Smooth muscle cell (in vitro differentiated cells): ENCODE measurements at regions not wholly inside any gene's neighbourhood (a gene's known extent, or its start where the extent isn't known, plus 50 kb on each side); places are given as distances from the start of the nearest gene placed in this dataset.

Experiments used
- DNase-seq: peaks from one replicate; lab custom pipeline; 2025; ENCODE audit not compliant: unreplicated experiment; lab: John Stamatoyannopoulos, UW
- H2AFZ ChIP-seq: fragments of 200-600 bp; sonication (generic); 2 replicates; pipeline ENCODE4 v1.6.0; 2016; ENCODE audit warnings: antibody characterized with exemption, low read depth, mild to moderate bottlenecking
- H3F3A ChIP-seq: fragments of 200-600 bp; sonication (generic); 2 replicates; pipeline ENCODE4 v1.6.0; 2017; ENCODE audit warnings: antibody characterized with exemption, low read depth
- H3K27ac ChIP-seq: fragments of 200-600 bp; sonication (generic); 2 replicates; pipeline ENCODE4 v1.5.1; 2016; ENCODE audit warnings: low read depth, mild to moderate bottlenecking
- H3K27me3 ChIP-seq: fragments of 200-600 bp; sonication (generic); 2 replicates; pipeline ENCODE4 v1.6.1; 2016; ENCODE audit warnings: low read depth, mild to moderate bottlenecking
- H3K36me3 ChIP-seq: fragments of 200-600 bp; sonication (generic); 2 replicates; pipeline ENCODE4 v1.5.1; 2016; ENCODE audit warnings: low read depth
- H3K4me1 ChIP-seq: fragments of 200-600 bp; sonication (generic); 2 replicates; pipeline ENCODE4 v1.5.1; 2016; ENCODE audit warnings: low read depth
- H3K4me2 ChIP-seq: fragments of 200-600 bp; sonication (generic); 2 replicates; pipeline ENCODE4 v1.6.0; 2016; ENCODE audit warnings: mild to moderate bottlenecking
- H3K4me3 ChIP-seq: fragments of 200-600 bp; sonication (generic); 2 replicates; pipeline ENCODE4 v1.5.1; 2016; ENCODE audit warnings: mild to moderate bottlenecking
- H3K79me2 ChIP-seq: fragments of 200-600 bp; sonication (generic); 2 replicates; pipeline ENCODE4 v1.6.0; 2016; ENCODE audit warnings: low read depth, mild to moderate bottlenecking
- H3K9ac ChIP-seq: fragments of 200-600 bp; sonication (generic); 2 replicates; pipeline ENCODE4 v1.6.0; 2016; ENCODE audit warnings: low read depth
- H3K9me3 ChIP-seq: fragments of 200-600 bp; sonication (generic); replicated peaks from 2 replicates; pipeline ENCODE4 v1.5.1; 2016; ENCODE audit warnings: low read depth
- H4K20me1 ChIP-seq: fragments of 200-600 bp; sonication (generic); 2 replicates; pipeline ENCODE4 v1.6.0; 2016; ENCODE audit warnings: low read depth
- CTCF ChIP-seq: fragments of 200-600 bp; sonication (generic); IDR thresholded peaks from 2 replicates; pipeline ENCODE4 v1.5.1; 2017; ENCODE audit warnings: borderline replicate concordance, mild to moderate bottlenecking, antibody characterized with exemption; ENCODE audit not compliant: insufficient read depth, poor library complexity, severe bottlenecking
- WGBS: methylation state at CpG from one replicate; pipeline ENCODE4 v1.1.7; 2016; ENCODE audit warnings: low lambda C conversion rate; 5-methylcytosine and 5-hydroxymethylcytosine counted together

GRCh38 chr3:22819209-22819608 lies 383.9 kb upstream of the UBE2E2 start:
- Histone ChIP-seq H3F3A (no peaks in the 10 kb centered on the region), H4K20me1 (no peaks in the 10 kb centered on the region), H3K9me3 (no peaks in the 10 kb centered on the region), H3K79me2 (no peaks in the 10 kb centered on the region), H3K4me1 (no peaks in the 10 kb centered on the region), H3K27ac (no peak overlapping the region), H3K9ac (no peak overlapping the region), H3K27me3 (no peaks in the 10 kb centered on the region), H3K4me3 (no peak overlapping the region), H3K4me2 (no peak overlapping the region), H3K36me3 (no peaks in the 10 kb centered on the region), H2AFZ (no peak overlapping the region)
- 100% methylated on average over 2 of the region's 2 CpGs for WGBS
- no peak for DNase-seq
- no peak for TF ChIP-seq CTCF

GRCh38 chr3:22835041-22835440 lies 368.1 kb upstream of the UBE2E2 start:
- Histone ChIP-seq H3F3A (peaks cover 11% of the 10 kb centered on the region), H3K9me3 (no peaks in the 10 kb centered on the region), H3K79me2 (no peaks in the 10 kb centered on the region), H4K20me1 (no peaks in the 10 kb centered on the region), H3K9ac (no peak overlapping the region), H2AFZ (peak overlapping the region; percentile 17), H3K36me3 (no peaks in the 10 kb centered on the region), H3K27me3 (no peaks in the 10 kb centered on the region), H3K27ac (peak overlapping the region; percentile 51), H3K4me3 (peak overlapping the region; percentile 18), H3K4me2 (peak overlapping the region; percentile 56), H3K4me1 (peaks cover 11% of the 10 kb centered on the region)
- no peak for DNase-seq
- TF ChIP-seq CTCF: no peak
- WGBS: 5% methylated on average over 2 of the region's 2 CpGs

GRCh38 chr3:22836131-22836530 lies 367.0 kb upstream of the UBE2E2 start:
- peaks cover 11% of the 10 kb centered on the region for H3K4me1 ChIP-seq
- TF ChIP-seq CTCF: no peak
- H3K4me2 ChIP-seq: peak overlapping the region; percentile 56
- H3K4me3 ChIP-seq: no peak overlapping the region
- H2AFZ ChIP-seq: peak overlapping the region; percentile 54
- no peaks in the 10 kb centered on the region for H3K27me3 ChIP-seq
- 23% methylated on average over 1 of the region's 1 CpG for WGBS
- no peaks in the 10 kb centered on the region for H3K9me3 ChIP-seq
- H4K20me1 ChIP-seq: no peaks in the 10 kb centered on the region
- H3F3A ChIP-seq: peaks cover 11% of the 10 kb centered on the region
- no peaks in the 10 kb centered on the region for H3K79me2 ChIP-seq
- no peaks in the 10 kb centered on the region for H3K36me3 ChIP-seq
- DNase-seq: no peak
- H3K27ac ChIP-seq: peak overlapping the region; percentile 51
- no peak overlapping the region for H3K9ac ChIP-seq

- H2AFZ ChIP-seq: no peak overlapping the region
- no peaks in the 10 kb centered on the region for H3K9me3 ChIP-seq
- no peak overlapping the region for H3K9ac ChIP-seq
- H3K36me3 ChIP-seq: no peaks in the 10 kb centered on the region
- no peak for DNase-seq
- H3F3A ChIP-seq: no peaks in the 10 kb centered on the region
- no peak for TF ChIP-seq CTCF
- H3K27me3 ChIP-seq: no peaks in the 10 kb centered on the region
- H4K20me1 ChIP-seq: no peaks in the 10 kb centered on the region
- WGBS: 94% methylated on average over 3 of the region's 3 CpGs
- no peak overlapping the region for H3K27ac ChIP-seq
- H3K79me2 ChIP-seq: no peaks in the 10 kb centered on the region
- no peaks in the 10 kb centered on the region for H3K4me1 ChIP-seq
- H3K4me3 ChIP-seq: no peak overlapping the region
- H3K4me2 ChIP-seq: no peak overlapping the region
Measured at GRCh38 chr3:22843854-22844253, 359.3 kb upstream of the UBE2E2 start.
